HG02852 (cell line): ENCODE measurements at regions not wholly inside any gene's neighbourhood (a gene's known extent, or its start where the extent isn't known, plus 50 kb on each side); places are given as distances from the start of the nearest gene placed in this dataset.

Experiments used
- ATAC-seq: cut with Tn5 transposase; IDR thresholded peaks from one replicate; pipeline ENCODE4 v1.9.1; 2021; ENCODE audit warnings: mild to moderate bottlenecking, moderate library complexity; ENCODE audit not compliant: unreplicated experiment

DNA sequence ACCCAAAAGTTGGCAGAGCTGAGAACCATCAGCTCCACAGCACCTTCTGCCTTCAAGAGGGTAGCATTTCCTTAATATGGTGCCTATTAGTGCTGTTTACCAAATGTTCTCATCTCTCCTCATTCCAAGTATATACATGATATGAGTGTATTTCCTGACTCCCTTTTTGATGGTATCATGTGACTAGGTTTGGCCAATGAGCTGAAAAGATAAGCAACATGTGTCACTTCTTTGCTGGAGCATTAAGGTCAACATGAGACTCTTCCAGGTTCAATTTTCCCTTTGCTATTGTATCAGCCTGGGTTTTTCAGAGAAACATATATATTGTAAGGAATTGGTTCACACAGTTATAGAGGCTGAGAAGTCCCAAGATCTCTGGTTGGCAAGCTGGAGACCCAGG lies 310.9 kb downstream of the HRH4 start:
- no peak for ATAC-seq

DNA sequence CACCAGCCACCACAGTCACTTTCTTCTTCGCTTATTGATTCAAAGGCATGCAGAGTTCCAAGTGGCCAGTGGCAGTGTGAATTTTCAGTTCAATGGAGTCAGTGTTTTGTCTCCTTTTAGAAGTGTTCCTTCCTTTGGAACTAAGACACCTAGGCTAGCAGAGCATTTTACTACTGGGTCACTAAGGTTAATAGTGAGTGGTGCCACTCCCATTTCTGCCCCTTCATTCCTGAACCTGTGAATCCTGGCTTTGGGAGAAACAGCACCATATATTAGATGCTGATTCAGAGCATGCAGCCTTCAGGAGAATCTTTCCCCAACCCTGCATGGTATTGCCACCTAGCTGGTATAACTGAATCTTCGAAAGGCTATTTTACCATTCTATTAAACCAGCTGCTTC lies 312.7 kb downstream of the HRH4 start:
- no peak for ATAC-seq

- ATAC-seq, result no peak
Observed at GRCh38 chr18:24776019-24776418, 315.6 kb downstream of the HRH4 start.

GRCh38 chr18:24778810-24779418 lies 318.5 kb downstream of the HRH4 start:
- no peak for ATAC-seq

DNA sequence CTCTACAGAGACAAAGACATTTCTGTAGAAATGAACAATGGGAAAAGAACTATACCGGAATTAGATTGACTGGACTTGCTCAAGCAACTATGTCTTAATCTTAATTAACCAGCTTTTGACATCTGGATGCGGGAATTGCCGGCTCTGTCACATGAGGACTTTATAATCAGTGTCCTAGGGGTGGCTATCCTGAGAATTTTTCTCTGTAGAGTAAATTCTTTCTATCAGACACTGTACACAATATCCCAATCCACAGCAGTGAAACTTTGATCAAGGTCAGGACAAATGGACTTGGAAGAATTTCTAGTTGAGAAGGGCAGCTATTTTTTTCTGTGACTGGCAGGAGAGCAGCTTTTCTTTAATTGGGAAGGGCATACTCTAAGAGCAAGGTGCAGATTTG lies 322.1 kb downstream of the HRH4 start:
- ATAC-seq, result no peak

- ATAC-seq, result no peak
Observed at GRCh38 chr18:24785019-24785418, 324.6 kb downstream of the HRH4 start.

DNA sequence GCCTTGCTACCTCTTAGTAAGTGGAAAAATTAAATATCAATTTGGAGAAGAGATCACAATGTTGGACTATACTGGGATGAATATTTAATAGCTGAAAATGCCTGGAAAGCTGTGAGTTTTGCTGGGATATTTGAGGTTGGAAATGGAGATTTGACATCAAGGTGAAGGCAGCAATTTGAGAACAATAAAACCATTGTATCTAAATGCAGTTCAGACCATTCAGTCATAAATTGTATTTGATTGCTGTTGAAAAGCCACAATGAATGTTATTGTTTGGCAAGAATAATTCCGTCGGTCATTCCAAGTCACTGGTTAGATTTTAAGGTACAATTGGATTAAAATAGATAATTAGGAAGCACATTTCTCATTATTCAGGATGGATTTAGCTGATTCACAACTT lies 325.6 kb downstream of the HRH4 start:
- ATAC-seq, result no peak

DNA sequence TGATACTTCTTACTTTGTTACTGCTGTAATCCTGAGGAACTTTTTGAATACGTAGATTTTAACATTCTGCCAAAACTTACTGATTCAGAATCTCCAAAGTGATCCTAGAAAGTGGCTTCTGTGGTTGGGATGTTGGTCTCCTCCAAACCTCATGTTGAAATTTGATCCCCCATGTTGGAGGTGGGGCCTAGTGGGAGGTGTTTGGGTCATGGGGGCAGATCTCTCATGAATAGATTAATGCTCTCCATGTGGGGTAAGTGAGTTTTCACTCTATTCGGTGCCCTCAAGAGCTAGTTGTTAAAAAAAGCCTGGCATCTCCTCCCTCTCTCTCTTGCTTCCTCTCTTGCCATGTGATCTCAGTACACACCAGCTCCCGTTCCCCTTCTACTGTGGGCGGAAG lies 329.9 kb downstream of the HRH4 start:
- no peak for ATAC-seq

DNA sequence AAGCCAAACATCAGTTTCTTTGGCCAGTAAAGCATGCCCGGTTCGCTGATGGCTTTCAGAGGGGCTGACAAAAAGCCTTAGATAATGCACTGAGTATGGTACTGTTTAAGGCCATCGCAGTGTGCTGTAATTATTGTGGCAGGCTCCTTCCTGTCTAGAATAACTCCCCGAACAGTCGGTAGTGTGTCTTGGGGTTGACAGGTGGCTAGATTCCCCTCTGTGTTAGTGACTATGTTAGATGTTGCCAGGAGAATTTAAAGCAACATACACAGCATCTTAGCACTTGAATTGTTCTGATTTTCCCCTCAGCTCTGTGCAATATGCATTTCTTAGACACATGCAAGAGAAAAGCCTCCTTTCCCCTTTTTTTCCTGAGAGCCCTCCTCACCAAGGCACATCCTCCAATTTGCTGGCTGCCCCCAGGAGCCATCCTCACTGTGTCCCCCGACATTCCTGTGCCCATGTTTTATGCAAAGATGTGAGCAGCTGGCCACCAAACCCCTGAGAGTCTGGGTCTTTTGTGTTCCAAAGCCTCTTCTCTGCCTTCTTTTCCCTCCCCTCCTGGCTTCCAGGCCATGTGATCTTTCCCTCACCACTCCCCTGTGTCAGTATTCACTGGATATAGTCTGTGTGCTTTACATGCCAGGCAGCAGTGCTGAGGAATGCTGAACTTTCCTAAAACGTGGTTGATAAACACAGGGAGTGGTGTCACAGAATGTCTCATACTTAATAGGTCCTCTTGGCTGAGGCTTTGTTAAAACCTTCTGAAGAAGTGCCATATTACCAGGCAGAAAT lies 331.5 kb downstream of the HRH4 start:
- no peak for ATAC-seq

DNA sequence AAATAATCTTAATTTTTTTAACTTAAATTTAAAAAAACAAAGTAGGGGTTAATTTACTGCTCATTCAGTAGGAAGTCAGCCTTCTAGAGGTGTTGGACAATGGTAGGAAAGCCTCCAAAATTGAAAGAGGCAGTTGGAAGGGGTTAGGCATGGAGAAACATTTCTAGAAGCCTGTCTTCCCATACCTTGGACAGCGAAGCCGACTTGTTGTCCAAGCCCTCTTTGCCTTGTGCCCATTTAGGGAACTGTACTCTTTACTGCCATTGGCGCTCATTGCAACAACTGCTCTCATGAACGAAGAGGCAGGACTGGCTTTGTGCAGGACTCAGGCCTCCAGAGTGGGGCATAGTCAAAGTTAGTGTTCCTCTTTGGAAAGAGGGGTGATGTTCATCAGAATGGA lies 333.3 kb downstream of the HRH4 start:
- ATAC-seq, result no peak

GRCh38 chr18:24795129-24795528 lies 334.7 kb downstream of the HRH4 start:
- ATAC-seq, result no peak

- ATAC-seq, result no peak
Observed at GRCh38 chr18:24797981-24798380, 337.5 kb downstream of the HRH4 start.

- no peak for ATAC-seq
Observed at GRCh38 chr18:24799176-24799575, 338.7 kb downstream of the HRH4 start.

GRCh38 chr18:24799720-24800119 lies 339.3 kb downstream of the HRH4 start:
- ATAC-seq, result no peak

DNA sequence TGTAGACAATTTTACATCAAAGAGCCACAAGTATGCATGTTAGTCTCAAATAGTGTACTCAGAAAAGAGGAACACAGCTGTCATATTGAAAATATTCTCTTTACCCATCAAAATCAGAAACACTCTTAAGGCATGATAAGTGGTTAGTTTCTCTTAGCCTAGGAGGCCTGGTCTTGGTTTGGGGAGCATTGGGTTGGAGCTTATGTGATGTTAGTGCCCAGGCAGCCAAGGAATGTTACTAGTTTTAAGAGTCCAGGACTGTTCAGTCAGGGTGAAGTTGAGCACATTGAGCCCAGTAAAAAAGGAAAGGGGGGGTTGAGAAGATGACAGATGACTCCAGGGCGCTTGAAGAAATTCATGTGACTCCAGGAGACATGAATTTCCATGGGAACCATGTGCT lies 340.6 kb downstream of the HRH4 start:
- no peak for ATAC-seq

- no peak for ATAC-seq
Observed at GRCh38 chr18:24802456-24802855, 342.0 kb downstream of the HRH4 start.

GRCh38 chr18:24805156-24805555 lies 344.7 kb downstream of the HRH4 start:
- ATAC-seq, result no peak

GRCh38 chr18:24809173-24809950 lies 348.9 kb downstream of the HRH4 start:
- ATAC-seq, result no peak

DNA sequence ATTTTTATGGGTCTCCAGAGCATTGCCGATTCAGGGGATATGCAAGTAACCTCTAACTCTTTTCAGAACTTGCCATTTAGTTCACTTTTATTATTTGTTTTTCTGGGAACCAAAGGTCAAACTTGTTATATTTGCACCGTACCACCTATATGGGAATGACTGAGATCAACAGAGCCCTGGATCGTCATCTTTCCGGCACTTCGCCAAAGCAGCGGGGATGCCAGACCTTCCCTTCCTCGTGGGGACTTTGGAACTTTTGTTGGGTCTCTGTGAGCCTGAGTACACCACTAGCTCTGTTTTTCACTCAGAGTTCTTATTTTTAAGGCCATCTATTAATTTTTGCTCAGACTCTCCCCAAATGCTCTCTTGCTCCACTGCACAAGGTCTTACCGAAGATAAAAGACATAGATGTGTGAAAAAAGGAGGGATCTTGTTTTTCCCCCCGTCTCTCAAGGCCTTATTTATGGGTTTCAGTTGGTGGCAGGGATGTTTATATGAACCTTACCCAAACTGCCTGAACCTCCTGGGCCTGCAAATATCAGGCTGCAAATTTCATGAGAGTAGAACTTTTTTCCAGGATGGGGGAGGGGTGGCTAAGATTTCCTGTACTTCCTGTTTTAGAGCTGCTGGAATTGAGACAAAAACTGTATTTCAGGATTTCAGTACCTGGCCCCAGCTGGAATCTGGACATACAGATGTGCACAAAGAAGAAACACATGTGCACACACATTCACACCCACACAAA lies 350.3 kb downstream of the HRH4 start:
- no peak for ATAC-seq

- no peak for ATAC-seq
Observed at GRCh38 chr18:24811950-24812681, 351.7 kb downstream of the HRH4 start.

GRCh38 chr18:24814521-24814920 lies 354.1 kb downstream of the HRH4 start:
- no peak for ATAC-seq
